DMS53 (cell line): ENCODE measurements at regions not wholly inside any gene's neighbourhood (a gene's known extent, or its start where the extent isn't known, plus 50 kb on each side); places are given as distances from the start of the nearest gene placed in this dataset.
"Not testable (repeated sequence)": the region's sequence is repeated elsewhere in the genome, so short reads cannot be mapped to it uniquely, and the experiment has no call there.

Experiments used
- DNase-seq: peaks from one replicate; lab custom pipeline; 2025; lab: John Stamatoyannopoulos, UW

GRCh38 chr6:62819640-62820039 is 391.6 kb upstream of the FKBP1C start:
- peak; percentile 79 for DNase-seq

DNA sequence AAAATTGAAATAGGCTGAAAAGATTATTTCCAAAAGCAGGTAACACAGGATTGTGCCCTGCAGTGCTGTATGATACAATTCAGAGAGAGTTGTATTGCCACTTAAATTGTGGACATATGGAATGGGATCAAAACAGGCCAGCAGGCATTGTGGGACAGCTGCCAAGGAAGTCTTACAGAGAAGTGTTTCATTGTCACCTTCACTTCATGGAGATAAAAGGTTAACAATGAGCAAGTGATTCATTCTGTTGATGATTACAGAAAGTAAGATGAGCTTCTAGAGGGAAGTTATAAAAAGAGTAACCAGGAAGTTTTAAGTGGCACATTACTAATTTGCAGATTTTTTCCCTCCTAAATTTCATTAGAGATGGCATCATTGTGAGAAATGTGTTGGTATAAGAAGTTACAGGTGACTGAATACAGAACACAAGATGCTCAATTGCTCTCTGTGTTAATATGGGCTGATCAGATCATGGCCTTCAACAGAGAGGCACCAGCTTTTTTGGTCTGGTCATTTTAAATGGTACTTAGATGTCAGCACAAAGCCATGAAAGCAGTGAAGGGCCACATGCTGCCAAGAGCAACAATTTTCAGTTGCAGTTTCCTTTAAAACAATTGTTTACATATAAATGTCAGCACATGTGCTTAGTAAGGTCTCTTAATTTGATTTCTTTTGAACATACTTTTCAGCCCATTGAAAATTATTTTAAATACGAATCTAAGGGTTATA is 402.5 kb upstream of the FKBP1C start:
- DNase-seq = peak; percentile 96

GRCh38 chr6:62805431-62805830 is 405.8 kb upstream of the FKBP1C start:
- DNase-seq = peak; percentile 40

GRCh38 chr6:62803094-62803493 is 408.2 kb upstream of the FKBP1C start:
- no peak for DNase-seq

GRCh38 chr6:62797190-62797589 is 414.1 kb upstream of the FKBP1C start:
- no peak for DNase-seq

GRCh38 chr6:62775427-62776022 is 435.7 kb upstream of the FKBP1C start:
- DNase-seq = peak; percentile 69

GRCh38 chr6:62766174-62766573 is 445.1 kb upstream of the FKBP1C start:
- not testable (repeated sequence) for DNase-seq

GRCh38 chr6:62764841-62765240 is 446.4 kb upstream of the FKBP1C start:
- no peak for DNase-seq

- no peak for DNase-seq
These were observed 447.9 kb upstream of the FKBP1C start for GRCh38 chr6:62763125-62763912.

DNA sequence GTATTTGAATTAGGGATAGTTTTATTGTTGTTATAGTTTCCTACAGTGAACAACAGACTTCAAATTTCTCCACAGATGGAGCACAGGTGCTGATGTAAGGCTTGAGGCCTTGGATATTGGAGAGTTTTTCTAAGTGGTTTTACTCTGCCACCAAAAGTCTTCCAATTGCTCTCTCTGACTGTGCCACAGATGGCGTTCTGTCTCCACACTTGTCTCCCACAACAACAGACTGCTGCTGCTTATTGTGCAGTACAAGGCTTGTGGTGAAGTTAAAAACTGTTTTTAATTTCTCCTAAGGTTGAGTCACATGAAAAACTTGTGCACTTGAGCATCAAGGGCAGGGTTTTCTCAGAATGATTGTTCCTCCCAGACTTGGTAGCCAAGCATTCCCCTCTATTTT is 460.9 kb upstream of the KHDRBS2 start:
- DNase-seq = peak; percentile 15

GRCh38 chr6:62746161-62746560 is 460.1 kb upstream of the KHDRBS2 start:
- DNase-seq = no peak

GRCh38 chr6:62740596-62740995 is 454.6 kb upstream of the KHDRBS2 start:
- no peak for DNase-seq

DNA sequence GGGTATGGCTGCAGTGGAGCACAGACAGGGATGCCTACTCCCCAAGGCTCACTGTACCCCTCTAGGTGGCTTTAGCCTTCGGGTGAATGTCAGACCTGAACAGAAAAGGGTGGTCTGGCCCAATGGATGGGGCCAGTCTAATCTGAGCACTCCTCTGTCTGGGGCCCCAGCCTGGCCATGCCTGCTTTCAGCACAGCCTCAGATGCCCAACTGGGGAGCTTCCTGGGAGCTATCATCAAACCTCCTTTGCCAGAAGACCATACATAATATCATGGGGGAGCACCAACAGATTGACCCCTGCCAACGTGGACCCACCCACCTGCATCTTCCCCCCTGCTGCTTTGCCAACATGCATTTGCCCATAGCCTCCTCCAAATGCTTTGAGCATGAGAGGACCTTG is 454.1 kb upstream of the KHDRBS2 start:
- no peak for DNase-seq

GRCh38 chr6:62737792-62738191 is 451.8 kb upstream of the KHDRBS2 start:
- DNase-seq = no peak

DNA sequence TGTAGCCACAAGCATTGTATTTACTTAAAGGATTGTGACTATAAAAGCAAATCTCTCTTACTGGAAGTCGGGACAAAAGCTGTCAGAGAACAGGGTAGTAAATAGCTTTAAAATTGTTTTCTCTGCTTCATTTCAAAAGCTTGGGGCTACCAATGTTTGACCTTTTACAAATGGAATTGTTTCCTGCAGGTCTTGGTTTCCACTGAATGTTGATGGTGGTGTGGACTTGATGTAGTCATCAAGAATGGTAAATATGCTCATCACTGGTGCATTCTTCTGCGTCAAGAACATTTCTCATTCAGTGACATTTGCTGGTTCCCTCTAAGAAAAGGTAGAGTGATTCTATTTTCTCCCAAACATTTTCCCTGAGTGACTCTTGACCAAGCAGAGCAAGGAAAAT is 435.4 kb upstream of the KHDRBS2 start:
- DNase-seq = peak; percentile 38

DNA sequence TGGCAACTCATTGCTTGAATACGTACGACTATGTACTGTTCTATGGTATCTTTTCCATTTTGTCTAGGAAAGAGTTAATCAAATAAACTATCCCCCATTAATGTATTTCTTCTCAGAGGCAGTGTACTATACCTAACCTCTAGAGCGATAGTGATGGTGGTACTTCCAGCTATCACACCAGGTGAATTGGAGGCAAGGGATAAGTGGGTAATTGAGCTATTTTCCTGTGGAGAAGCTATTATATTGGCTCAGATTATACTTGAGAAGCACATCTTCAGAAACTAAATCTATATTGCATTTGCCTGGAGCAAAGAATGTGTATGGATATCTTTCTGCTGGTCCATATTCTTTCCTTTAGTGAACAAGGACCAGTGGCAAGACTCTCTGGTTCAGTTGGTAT is 430.7 kb upstream of the KHDRBS2 start:
- DNase-seq = no peak

DNA sequence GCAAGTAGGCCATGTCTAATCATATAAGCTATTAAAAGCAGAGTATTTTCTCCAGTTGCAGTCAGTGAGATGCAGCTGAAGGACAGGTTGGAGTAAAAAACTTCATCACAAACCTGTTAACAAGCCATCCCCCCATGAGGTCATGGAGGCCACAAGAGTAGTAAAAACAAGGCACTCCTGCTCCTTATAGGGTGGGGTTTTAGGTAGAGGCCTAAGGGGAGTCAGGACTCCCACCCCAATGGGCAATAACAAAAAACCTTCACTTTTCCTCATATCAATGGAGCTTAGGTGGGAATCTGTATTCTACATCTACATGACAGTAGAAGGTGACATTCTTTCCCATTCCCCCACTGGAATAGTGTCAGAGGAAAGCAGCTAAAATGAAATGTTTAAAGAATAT is 428.1 kb upstream of the KHDRBS2 start:
- DNase-seq = no peak

DNA sequence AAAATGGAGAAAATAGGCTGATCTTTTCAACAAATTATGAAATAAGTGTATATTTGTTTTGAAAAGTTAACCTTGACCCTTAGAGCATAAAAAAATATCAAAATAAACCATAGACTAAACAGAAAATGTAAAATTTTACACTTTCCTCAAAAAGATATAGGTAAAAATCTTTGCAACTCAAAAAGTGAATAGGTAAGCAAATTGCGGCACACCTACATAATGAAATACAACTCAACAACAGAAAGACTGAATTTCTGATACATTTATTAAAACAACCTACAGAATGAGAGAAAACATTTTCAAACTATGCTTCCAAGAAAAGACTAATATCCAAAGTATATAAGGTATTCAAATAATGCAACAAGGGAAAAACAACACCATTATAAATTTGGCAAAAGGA is 425.7 kb upstream of the KHDRBS2 start:
- DNase-seq = no peak

GRCh38 chr6:62707914-62708313 is 421.9 kb upstream of the KHDRBS2 start:
- no peak for DNase-seq

GRCh38 chr6:62707156-62707555 is 421.1 kb upstream of the KHDRBS2 start:
- DNase-seq = peak; percentile 43

- DNase-seq = no peak
These were observed 397.0 kb upstream of the KHDRBS2 start for GRCh38 chr6:62683063-62683462.

- no peak for DNase-seq
These were observed 395.1 kb upstream of the KHDRBS2 start for GRCh38 chr6:62681108-62681507.

DNA sequence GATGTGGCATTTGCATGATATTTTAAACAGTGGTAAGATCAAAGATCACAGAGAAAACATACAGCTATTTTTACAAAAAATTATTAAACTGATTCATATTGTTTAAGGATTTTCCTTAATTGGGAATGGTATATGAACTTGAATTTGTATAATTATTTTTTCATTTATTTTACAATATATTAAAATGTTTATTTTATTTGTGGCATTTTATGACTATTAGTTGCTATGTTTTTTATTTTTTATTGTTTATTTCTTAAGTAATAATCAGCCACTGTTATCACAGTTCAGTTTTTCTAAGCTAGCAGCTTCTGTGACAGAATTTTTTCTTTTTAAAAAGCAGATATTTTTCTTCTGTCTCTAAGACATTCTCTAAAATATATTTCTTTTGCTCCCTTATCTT is 387.0 kb upstream of the KHDRBS2 start:
- no peak for DNase-seq
